ENCODE measurements at regions not wholly inside any gene's neighbourhood (a gene's known extent, or its start where the extent isn't known, plus 50 kb on each side); places are given as distances from the start of the nearest gene placed in this dataset.

GRCh38 chr21:22993144-22993543 is 1994.9 kb downstream of the NCAM2 start:
- no peak for TF ChIP-seq REST (IDR thresholded peaks at IDR 0.05; ENCODE audit: insufficient read depth in 1 of 2, low read depth in 2 of 2, low read length in 2 of 2)
- no peak for TF ChIP-seq FOXP2 (optimal IDR thresholded peaks at IDR 0.05; ENCODE audit: borderline replicate concordance, extremely low read depth, extremely low read length, insufficient read depth)

GRCh38 chr21:22993822-22994574 is 1995.8 kb downstream of the NCAM2 start:
- no peak for TF ChIP-seq TAF1 (IDR thresholded peaks at IDR 0.05; ENCODE audit: borderline replicate concordance, insufficient read depth, low read length)
- no peak for TF ChIP-seq SIN3A (IDR thresholded peaks at IDR 0.05; ENCODE audit: borderline replicate concordance, insufficient read depth, low read length)
- no peak for TF ChIP-seq FOXP2 (optimal IDR thresholded peaks at IDR 0.05; ENCODE audit: borderline replicate concordance, extremely low read depth, extremely low read length, insufficient read depth)
- TF ChIP-seq POLR2AphosphoS5 (IDR thresholded peaks at IDR 0.05; ENCODE audit: low read depth, low read length), result no peak
- no peak for TF ChIP-seq REST (IDR thresholded peaks at IDR 0.05; ENCODE audit: insufficient read depth in 1 of 2, low read depth in 2 of 2, low read length in 2 of 2)

DNA sequence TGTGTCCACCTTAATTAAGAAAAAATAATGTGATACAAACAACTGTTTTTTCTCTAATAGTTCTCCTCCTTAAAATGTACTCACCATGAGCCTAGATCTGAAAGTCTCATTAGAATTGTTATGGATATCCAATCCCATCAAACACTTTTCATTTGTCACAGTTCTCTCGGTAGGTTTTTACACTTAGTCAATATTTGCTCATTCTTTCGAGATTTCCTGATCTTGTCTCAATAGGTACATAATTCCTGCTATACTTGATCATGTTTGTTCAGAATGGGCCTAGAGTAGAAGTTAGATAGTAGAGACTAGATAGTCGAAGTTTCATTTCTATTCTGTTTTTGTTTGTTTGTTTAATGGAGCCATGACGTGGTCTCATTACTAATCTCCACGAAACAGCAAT is 2005.7 kb downstream of the NCAM2 start:
- no peak for TF ChIP-seq POLR2AphosphoS5 (IDR thresholded peaks at IDR 0.05; ENCODE audit: low read depth, low read length)
- no peak for TF ChIP-seq TAF1 (IDR thresholded peaks at IDR 0.05; ENCODE audit: borderline replicate concordance, insufficient read depth, low read length)
- no peak for TF ChIP-seq REST (IDR thresholded peaks at IDR 0.05; ENCODE audit: insufficient read depth in 1 of 2, low read depth in 2 of 2, low read length in 2 of 2)
- no peak for TF ChIP-seq FOXP2 (optimal IDR thresholded peaks at IDR 0.05; ENCODE audit: borderline replicate concordance, extremely low read depth, extremely low read length, insufficient read depth)
- TF ChIP-seq SIN3A (IDR thresholded peaks at IDR 0.05; ENCODE audit: borderline replicate concordance, insufficient read depth, low read length), result no peak

DNA sequence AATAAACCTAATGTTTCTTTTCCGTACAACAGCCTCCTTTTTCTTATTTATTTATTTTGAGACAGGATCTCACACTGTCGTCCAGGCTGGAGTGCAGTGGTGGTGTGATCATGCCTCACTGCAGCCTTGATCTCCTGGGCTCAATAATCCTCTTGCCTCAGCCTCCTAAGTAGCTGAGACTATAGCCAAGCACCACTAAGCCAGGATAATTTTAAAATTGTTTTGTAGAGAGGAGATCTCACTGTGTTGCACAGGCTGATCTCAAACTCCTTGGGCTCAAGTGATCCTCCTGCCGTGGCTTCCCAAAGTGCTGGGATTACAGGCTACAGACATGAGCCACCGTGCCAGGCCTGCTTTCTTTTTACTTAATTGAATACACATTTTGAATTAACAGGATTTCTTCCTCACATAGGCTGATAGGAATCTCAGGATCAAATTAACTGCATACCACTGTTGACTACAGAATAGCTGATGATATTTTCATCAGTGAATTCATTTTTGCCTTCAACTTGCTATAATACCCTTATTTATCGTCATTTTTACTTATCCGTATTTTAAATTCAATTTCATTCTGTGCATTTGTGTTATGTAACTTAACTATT is 2010.5 kb downstream of the NCAM2 start:
- TF ChIP-seq TAF1 (IDR thresholded peaks at IDR 0.05; ENCODE audit: borderline replicate concordance, insufficient read depth, low read length) (no peak), SIN3A (IDR thresholded peaks at IDR 0.05; ENCODE audit: borderline replicate concordance, insufficient read depth, low read length) (no peak), REST (IDR thresholded peaks at IDR 0.05; ENCODE audit: insufficient read depth in 1 of 2, low read depth in 2 of 2, low read length in 2 of 2) (no peak), POLR2AphosphoS5 (IDR thresholded peaks at IDR 0.05; ENCODE audit: low read depth, low read length) (no peak), FOXP2 (optimal IDR thresholded peaks at IDR 0.05; ENCODE audit: borderline replicate concordance, extremely low read depth, extremely low read length, insufficient read depth) (no peak)
